GM12891 (cell line): ENCODE measurements at regions not wholly inside any gene's neighbourhood (a gene's known extent, or its start where the extent isn't known, plus 50 kb on each side); places are given as distances from the start of the nearest gene placed in this dataset.
"Not testable (repeated sequence)": the region's sequence is repeated elsewhere in the genome, so short reads cannot be mapped to it uniquely, and the experiment has no call there.

Experiments
- DNase-seq: peaks from one replicate; pipeline ENCODE4 v3.0.0; 2011; ENCODE audit warnings: low spot score; ENCODE audit not compliant: insufficient read length
- FAIRE-seq: peaks from 2 replicates; lab custom pipeline; 2011; peaks lifted over from hg19 to GRCh38; lab: Jason Lieb, UNC
- PAX5 ChIP-seq: IDR thresholded peaks from 2 replicates; pipeline ENCODE4 v1.6.1; 2011; ENCODE audit warnings: low read length, moderate library complexity, mild to moderate bottlenecking; ENCODE audit not compliant: insufficient read depth, severe bottlenecking
- POLR2A ChIP-seq: IDR thresholded peaks from 2 replicates; pipeline ENCODE4 v1.6.1; 2011; ENCODE audit warnings: low read depth, low read length, control low read depth
- POLR2AphosphoS5 ChIP-seq: IDR thresholded peaks from 2 replicates; pipeline ENCODE4 v1.6.1; 2011; ENCODE audit warnings: low read depth, low read length, control low read depth
- POU2F2 ChIP-seq: IDR thresholded peaks from 2 replicates; pipeline ENCODE4 v1.6.1; 2011; ENCODE audit warnings: low read depth, mild to moderate bottlenecking, control low read depth, low read length, moderate library complexity
- SPI1 ChIP-seq: IDR thresholded peaks from 2 replicates; pipeline ENCODE4 v1.6.1; 2011; ENCODE audit warnings: low read depth, low read length, control low read depth
- TAF1 ChIP-seq: IDR thresholded peaks from 2 replicates; pipeline ENCODE4 v1.6.1; 2011; ENCODE audit warnings: low read depth, low read length, control low read depth

GRCh38 chrX:109077788-109078187, 341.4 kb upstream of the IRS4 start:
- no peak for FAIRE-seq
- DNase-seq = no peak
- no peak for TF ChIP-seq POU2F2
- no peak for TF ChIP-seq POLR2A
- TF ChIP-seq SPI1 = no peak

- not testable (repeated sequence) for DNase-seq, FAIRE-seq
These were observed 317.8 kb upstream of the IRS4 start for GRCh38 chrX:109054181-109054581.

GRCh38 chrX:109049903-109050302, 313.5 kb upstream of the IRS4 start:
- TF ChIP-seq TAF1 = no peak
- TF ChIP-seq POLR2AphosphoS5 = no peak
- no peak for TF ChIP-seq POU2F2
- TF ChIP-seq POLR2A = no peak
- no peak for TF ChIP-seq PAX5
- TF ChIP-seq SPI1 = no peak
- FAIRE-seq = no peak
- no peak for DNase-seq

- DNase-seq (no peak), FAIRE-seq (no peak)
- TF ChIP-seq PAX5 (no peak), POLR2AphosphoS5 (no peak), TAF1 (no peak), SPI1 (no peak), POU2F2 (no peak), POLR2A (no peak)
These were observed 313.1 kb upstream of the IRS4 start for GRCh38 chrX:109049416-109049815.

GRCh38 chrX:109040057-109040456, 303.7 kb upstream of the IRS4 start:
- no peak for TF ChIP-seq POLR2A
- no peak for TF ChIP-seq POU2F2
- no peak for TF ChIP-seq TAF1
- TF ChIP-seq SPI1 = no peak
- TF ChIP-seq POLR2AphosphoS5 = no peak
- FAIRE-seq (no peak), DNase-seq (no peak)

- TF ChIP-seq TAF1 = no peak
- TF ChIP-seq POLR2A = no peak
- TF ChIP-seq PAX5 = no peak
- FAIRE-seq (no peak), DNase-seq (no peak)
These were observed 300.3 kb upstream of the IRS4 start for GRCh38 chrX:109036624-109037023.

GRCh38 chrX:108993909-108994308, 257.5 kb upstream of the IRS4 start:
- no peak for DNase-seq
- FAIRE-seq = no peak
- no peak for TF ChIP-seq SPI1
- TF ChIP-seq TAF1 = no peak
- no peak for TF ChIP-seq POLR2AphosphoS5
- no peak for TF ChIP-seq POLR2A
- no peak for TF ChIP-seq POU2F2
- TF ChIP-seq PAX5 = no peak

GRCh38 chrX:108972899-108973298, 236.5 kb upstream of the IRS4 start:
- not testable (repeated sequence) for DNase-seq, FAIRE-seq

GRCh38 chrX:108947205-108947604, 210.8 kb upstream of the IRS4 start:
- no peak for TF ChIP-seq TAF1
- TF ChIP-seq POU2F2 = no peak
- DNase-seq (no peak), FAIRE-seq (no peak)

GRCh38 chrX:108946531-108946930, 210.2 kb upstream of the IRS4 start:
- no peak for FAIRE-seq

GRCh38 chrX:108945883-108946523, 209.6 kb upstream of the IRS4 start:
- FAIRE-seq = no peak
- no peak for TF ChIP-seq POLR2AphosphoS5
- no peak for TF ChIP-seq POLR2A
- no peak for TF ChIP-seq SPI1
- no peak for TF ChIP-seq TAF1
- TF ChIP-seq POU2F2 = no peak
- no peak for TF ChIP-seq PAX5
- DNase-seq = no peak

More at GRCh38 chrX:108946531-108946930, 210.2 kb upstream of the IRS4 start:
- no peak for DNase-seq
- TF ChIP-seq TAF1 (no peak), SPI1 (no peak), POU2F2 (no peak), PAX5 (no peak), POLR2A (no peak), POLR2AphosphoS5 (no peak)
